HG02852 (cell line): ENCODE measurements at regions not wholly inside any gene's neighbourhood (a gene's known extent, or its start where the extent isn't known, plus 50 kb on each side); places are given as distances from the start of the nearest gene placed in this dataset.

Experiments
- ATAC-seq: cut with Tn5 transposase; IDR thresholded peaks from one replicate; pipeline ENCODE4 v1.9.1; 2021; ENCODE audit warnings: mild to moderate bottlenecking, moderate library complexity; ENCODE audit not compliant: unreplicated experiment

GRCh38 chr6:4620284-4621151 lies 155.7 kb upstream of the CDYL start:
- ATAC-seq, result no peak

- no peak for ATAC-seq
Measured at GRCh38 chr6:4616311-4616710, 159.9 kb upstream of the CDYL start.

GRCh38 chr6:4615891-4616290 lies 160.3 kb upstream of the CDYL start:
- ATAC-seq, result no peak

GRCh38 chr6:4615231-4615630 lies 161.0 kb upstream of the CDYL start:
- ATAC-seq, result no peak

GRCh38 chr6:4614637-4615036 lies 161.6 kb upstream of the CDYL start:
- ATAC-seq, result no peak

GRCh38 chr6:4613795-4614194 lies 162.4 kb upstream of the CDYL start:
- no peak for ATAC-seq

GRCh38 chr6:4613381-4613780 lies 162.8 kb upstream of the CDYL start:
- no peak for ATAC-seq

- no peak for ATAC-seq
Measured at GRCh38 chr6:4612636-4613171, 163.5 kb upstream of the CDYL start.

- no peak for ATAC-seq
Measured at GRCh38 chr6:4611429-4612129, 164.6 kb upstream of the CDYL start.

- no peak for ATAC-seq
Measured at GRCh38 chr6:4610256-4610655, 165.9 kb upstream of the CDYL start.

GRCh38 chr6:4608361-4609115 lies 167.7 kb upstream of the CDYL start:
- no peak for ATAC-seq

- no peak for ATAC-seq
Measured at GRCh38 chr6:4607793-4608192, 168.4 kb upstream of the CDYL start.

GRCh38 chr6:4606821-4607704 lies 169.1 kb upstream of the CDYL start:
- ATAC-seq, result no peak

GRCh38 chr6:4606016-4606415 lies 170.2 kb upstream of the CDYL start:
- no peak for ATAC-seq

- ATAC-seq, result no peak
Measured at GRCh38 chr6:4603856-4604369, 172.3 kb upstream of the CDYL start.

GRCh38 chr6:4603291-4603690 lies 172.9 kb upstream of the CDYL start:
- ATAC-seq, result no peak

GRCh38 chr6:4599924-4600323 lies 176.3 kb upstream of the CDYL start:
- no peak for ATAC-seq

GRCh38 chr6:4598384-4598995 lies 177.7 kb upstream of the CDYL start:
- ATAC-seq, result no peak

GRCh38 chr6:4593951-4594350 lies 182.3 kb upstream of the CDYL start:
- no peak for ATAC-seq

GRCh38 chr6:4592026-4592425 lies 184.2 kb upstream of the CDYL start:
- no peak for ATAC-seq
